Endothelial cell of umbilical vein (primary cell): ENCODE measurements at regions not wholly inside any gene's neighbourhood (a gene's known extent, or its start where the extent isn't known, plus 50 kb on each side); places are given as distances from the start of the nearest gene placed in this dataset.

ENCODE experiments used
- BruUV-seq: library from RNA; stranded (reverse); fragments of 400-500 nt; replicated peaks from 2 replicates; lab custom pipeline; 2021; lab: Mats Ljungman, UMichigan
- CTCF ChIA-PET: fragments of 300-600, 350-600 bp; sonication (Branson Sonifier 250); formaldehyde crosslinking; loops from one replicate; lab custom pipeline; 2021; ENCODE audit warnings: antibody characterized with exemption, inconsistent platforms; lab: Charles Lee
- POLR2A ChIA-PET: fragments of 300-600, 350-600 bp; sonication (Branson Sonifier 250); formaldehyde crosslinking; loops from one replicate; lab custom pipeline; 2021; ENCODE audit warnings: antibody characterized with exemption, inconsistent platforms; lab: Charles Lee
- DNase-seq: peaks from one replicate; pipeline ENCODE4 v3.0.0-alpha.2; 2011; ENCODE audit warnings: low read depth, low spot score
- FAIRE-seq: peaks from 2 replicates; lab custom pipeline; 2011; peaks lifted over from hg19 to GRCh38; lab: Jason Lieb, UNC
- H2AFZ ChIP-seq: 2 replicates; pipeline ENCODE4 v1.6.0; 2012; ENCODE audit warnings: low read depth, low read length, control low read depth, inconsistent platforms
- H3K27ac ChIP-seq: 2 replicates; pipeline ENCODE4 v1.5.1; 2011; ENCODE audit warnings: low read depth, mild to moderate bottlenecking, control low read depth, low read length, moderate library complexity; ENCODE audit not compliant: insufficient read depth
- H3K27me3 ChIP-seq, 2 experiments: 2 replicates each; pipeline versions ENCODE4 v1.6.0 to v1.6.1; 2011; ENCODE audit warnings: low read length in 2 of 2, mixed read lengths in 1 of 2; ENCODE audit not compliant: control insufficient read depth in 2 of 2, insufficient read depth in 2 of 2
- H3K36me3 ChIP-seq, 2 experiments: 2 replicates in 1 of 2; 3 replicates in 1 of 2; pipeline ENCODE4 v1.5.1; 2011; ENCODE audit warnings: low read length in 2 of 2, mild to moderate bottlenecking in 1 of 2, moderate library complexity in 1 of 2; ENCODE audit not compliant: control insufficient read depth in 2 of 2, insufficient read depth in 2 of 2; ENCODE audit errors: extremely low read depth in 1 of 2
- H3K4me1 ChIP-seq: 3 replicates; pipeline ENCODE4 v1.5.1; 2011; ENCODE audit warnings: mild to moderate bottlenecking, low read length; ENCODE audit not compliant: control insufficient read depth, insufficient read depth; ENCODE audit errors: extremely low read depth
- H3K4me2 ChIP-seq: 2 replicates; pipeline ENCODE4 v1.6.1; 2011; ENCODE audit warnings: low read length, control low read depth, mixed read lengths; ENCODE audit not compliant: insufficient read depth
- H3K4me3 ChIP-seq, 3 experiments: fragments of 200-600 bp in 1 of 3; sonication (generic), shearing (Covaris generic) in 1 of 3; replicated peaks in 1 of 3; 2 replicates each; pipeline ENCODE4 v1.5.1; 2011 to 2016; ENCODE audit warnings: control low read depth in 3 of 3, low read length in 3 of 3, mild to moderate bottlenecking in 2 of 3, inconsistent platforms in 1 of 3, low read depth in 1 of 3, moderate library complexity in 1 of 3; ENCODE audit not compliant: insufficient read depth in 1 of 3
- H3K79me2 ChIP-seq: 2 replicates; pipeline ENCODE4 v1.6.0; 2012; ENCODE audit warnings: low read length, inconsistent platforms; ENCODE audit not compliant: control insufficient read depth, insufficient read depth
- H3K9ac ChIP-seq: replicated peaks from 2 replicates; pipeline ENCODE3; 2011; ENCODE audit warnings: low read length, control low read depth; ENCODE audit not compliant: insufficient read depth; ENCODE audit errors: extremely low read depth
- H3K9me1 ChIP-seq: replicated peaks from 3 replicates; pipeline ENCODE4 v1.6.0; 2011; ENCODE audit warnings: mild to moderate bottlenecking, low read length; ENCODE audit not compliant: control insufficient read depth, insufficient read depth; ENCODE audit errors: extremely low read depth
- H3K9me3 ChIP-seq: replicated peaks from 2 replicates; pipeline ENCODE4 v1.5.1; 2012; ENCODE audit warnings: low read length, inconsistent platforms; ENCODE audit not compliant: control insufficient read depth, insufficient read depth
- H4K20me1 ChIP-seq: replicated peaks from 2 replicates; pipeline ENCODE3; 2011; ENCODE audit warnings: mild to moderate bottlenecking, low read length; ENCODE audit not compliant: control insufficient read depth, insufficient read depth; ENCODE audit errors: extremely low read depth
- EZH2 ChIP-seq: IDR thresholded peaks from 2 replicates; pipeline ENCODE4 v1.6.1; 2012; ENCODE audit warnings: borderline replicate concordance, low read depth, mild to moderate bottlenecking, moderate library complexity, low read length, inconsistent platforms; ENCODE audit not compliant: severe bottlenecking
- FOS ChIP-seq: IDR thresholded peaks from 2 replicates; pipeline ENCODE4 v1.6.1; 2011; ENCODE audit warnings: mild to moderate bottlenecking, low read length, moderate library complexity, borderline replicate concordance; ENCODE audit not compliant: insufficient read depth
- GATA2 ChIP-seq: IDR thresholded peaks from 2 replicates; pipeline ENCODE4 v1.7.0; 2011; ENCODE audit warnings: low read depth, mild to moderate bottlenecking, moderate library complexity, mixed read lengths, low read length; ENCODE audit not compliant: insufficient read length, insufficient read depth
- JUN ChIP-seq: IDR thresholded peaks from 2 replicates; pipeline ENCODE4 v1.6.1; 2011; ENCODE audit warnings: borderline replicate concordance, low read depth; ENCODE audit not compliant: insufficient read length, insufficient read depth
- MYC ChIP-seq: IDR thresholded peaks from one replicate; pipeline ENCODE4 v1.6.1; 2011; ENCODE audit warnings: mild to moderate bottlenecking, low read depth, low read length
- POLR2A ChIP-seq: IDR thresholded peaks from 2 replicates; pipeline ENCODE4 v1.6.1; 2012; ENCODE audit warnings: low read depth, mild to moderate bottlenecking, control low read depth, low read length
- POLR2AphosphoS5 ChIP-seq: IDR thresholded peaks from 2 replicates; pipeline ENCODE4 v1.6.1; 2012; ENCODE audit warnings: low read depth, mild to moderate bottlenecking, control low read depth, low read length, moderate library complexity; ENCODE audit not compliant: insufficient read depth
- dilution Hi-C: fragments of 300-500 bp; cut with MboI; formaldehyde crosslinking; loops from one replicate; pipeline ENCODE4 v1.15.0; 2019; ENCODE audit warnings: low sequenced_read_pairs; ENCODE audit not compliant: extremely low pct_ligation_motif_present
- intact Hi-C: fragments of 100-400 bp; cut with micrococcal nuclease; formaldehyde crosslinking; loops from one replicate; pipeline ENCODE4 v1.10.0; 2022
- TF ChIP-seq, protein P1 (sequence below), 2 donors: IDR thresholded peaks; 1 replicate in 1 of 2; 2 replicates in 1 of 2; pipeline ENCODE4 v1.5.1; 2011; ENCODE audit warnings: low read length in 2 of 2, mild to moderate bottlenecking in 2 of 2, moderate library complexity in 2 of 2, control low read depth in 1 of 2, inconsistent platforms in 1 of 2, low read depth in 1 of 2; ENCODE audit not compliant: insufficient read depth in 1 of 2; ENCODE audit errors: extremely low read depth in 1 of 2
- TF ChIP-seq, protein P2 (sequence below): IDR thresholded peaks from 2 replicates; pipeline ENCODE4 v1.6.1; 2011; ENCODE audit not compliant: insufficient read depth, insufficient read length

DNA sequence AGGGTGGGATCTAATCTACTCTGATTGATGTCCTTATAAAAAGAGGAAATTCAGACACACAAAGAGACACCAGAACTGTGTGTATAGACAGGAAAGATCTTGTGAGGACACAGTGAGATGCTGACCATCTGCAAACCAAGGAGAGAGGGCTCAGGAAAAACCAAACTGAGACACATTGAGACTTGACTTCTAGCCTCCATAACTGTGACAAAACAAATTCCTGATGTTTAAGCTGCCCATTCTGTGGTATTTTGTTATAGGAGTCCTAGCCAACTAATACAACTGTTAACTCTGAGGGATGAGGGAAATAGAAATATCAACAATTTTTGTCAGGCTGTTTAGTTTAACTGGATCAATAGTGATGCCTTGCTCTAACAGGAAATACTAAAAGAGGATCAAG is 93.4 kb upstream of the COL3A1 start:
- TF ChIP-seq FOS (no peak), EZH2 (no peak), JUN (no peak), GATA2 (no peak), MYC (no peak), POLR2AphosphoS5 (no peak), POLR2A (no peak)
- TF ChIP-seq, protein P1, sequence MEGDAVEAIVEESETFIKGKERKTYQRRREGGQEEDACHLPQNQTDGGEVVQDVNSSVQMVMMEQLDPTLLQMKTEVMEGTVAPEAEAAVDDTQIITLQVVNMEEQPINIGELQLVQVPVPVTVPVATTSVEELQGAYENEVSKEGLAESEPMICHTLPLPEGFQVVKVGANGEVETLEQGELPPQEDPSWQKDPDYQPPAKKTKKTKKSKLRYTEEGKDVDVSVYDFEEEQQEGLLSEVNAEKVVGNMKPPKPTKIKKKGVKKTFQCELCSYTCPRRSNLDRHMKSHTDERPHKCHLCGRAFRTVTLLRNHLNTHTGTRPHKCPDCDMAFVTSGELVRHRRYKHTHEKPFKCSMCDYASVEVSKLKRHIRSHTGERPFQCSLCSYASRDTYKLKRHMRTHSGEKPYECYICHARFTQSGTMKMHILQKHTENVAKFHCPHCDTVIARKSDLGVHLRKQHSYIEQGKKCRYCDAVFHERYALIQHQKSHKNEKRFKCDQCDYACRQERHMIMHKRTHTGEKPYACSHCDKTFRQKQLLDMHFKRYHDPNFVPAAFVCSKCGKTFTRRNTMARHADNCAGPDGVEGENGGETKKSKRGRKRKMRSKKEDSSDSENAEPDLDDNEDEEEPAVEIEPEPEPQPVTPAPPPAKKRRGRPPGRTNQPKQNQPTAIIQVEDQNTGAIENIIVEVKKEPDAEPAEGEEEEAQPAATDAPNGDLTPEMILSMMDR (IDR thresholded peaks at IDR 0.05; ENCODE audit: extremely low read depth in 1 of 2, insufficient read depth in 1 of 2, low read depth in 1 of 2, low read length in 2 of 2), result no peak
- TF ChIP-seq, protein P2, sequence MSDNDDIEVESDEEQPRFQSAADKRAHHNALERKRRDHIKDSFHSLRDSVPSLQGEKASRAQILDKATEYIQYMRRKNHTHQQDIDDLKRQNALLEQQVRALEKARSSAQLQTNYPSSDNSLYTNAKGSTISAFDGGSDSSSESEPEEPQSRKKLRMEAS, result no peak
- no peaks in the 10 kb centered on the region for H4K20me1 ChIP-seq
- H3K9me3 ChIP-seq, result no peaks in the 10 kb centered on the region
- DNase-seq (no peak), FAIRE-seq (no peak)
- H3K27me3 ChIP-seq, result no peaks in the 10 kb centered on the region
- dilution Hi-C loops, result no loop called here
- no peaks in the 10 kb centered on the region for H3K4me1 ChIP-seq
- no TSS peak for BruUV-seq
- H2AFZ ChIP-seq, result no peak overlapping the region
- H3K79me2 ChIP-seq, result no peaks in the 10 kb centered on the region
- no peak overlapping the region for H3K9ac ChIP-seq
- ChIA-PET POLR2A (no interaction called here), CTCF (no interaction called here)
- H3K4me2 ChIP-seq, result no peak overlapping the region
- intact Hi-C loops, result no loop called here
- no peaks in the 10 kb centered on the region for H3K36me3 ChIP-seq
- H3K27ac ChIP-seq, result no peak overlapping the region
- H3K9me1 ChIP-seq, result no peaks in the 10 kb centered on the region
- no peak overlapping the region for H3K4me3 ChIP-seq
